GM23338 (cell line): ENCODE measurements at regions not wholly inside any gene's neighbourhood (a gene's known extent, or its start where the extent isn't known, plus 50 kb on each side); places are given as distances from the start of the nearest gene placed in this dataset.

Experiments
- ATAC-seq: fragments of 200-7000 bp; cut with Tn5 transposase; 3 replicates; pipeline ENCODE4 v1.9.1; 2020
- DNase-seq: peaks from one replicate; pipeline ENCODE4 v3.0.0-alpha.2; 2015; ENCODE audit warnings: low spot score
- H2AFZ ChIP-seq: fragments of 200-600 bp; sonication (generic); 2 replicates; pipeline ENCODE4 v1.8.0; 2016; ENCODE audit warnings: antibody characterized with exemption, mild to moderate bottlenecking, moderate library complexity
- H3F3A ChIP-seq: fragments of 200-600 bp; sonication (generic); replicated peaks from 2 replicates; pipeline ENCODE4 v1.8.0; 2017; ENCODE audit warnings: antibody characterized with exemption, mixed run types, low read depth
- H3K27ac ChIP-seq: fragments of 200-600 bp; sonication (generic); 2 replicates; pipeline ENCODE4 v1.6.1; 2016; ENCODE audit warnings: low read depth
- H3K27me3 ChIP-seq: fragments of 200-600 bp; sonication (generic); 2 replicates; pipeline ENCODE4 v1.8.0; 2016; ENCODE audit warnings: mild to moderate bottlenecking, mixed run types, moderate library complexity; ENCODE audit not compliant: insufficient read depth
- H3K36me3 ChIP-seq: fragments of 200-600 bp; sonication (generic); 2 replicates; pipeline ENCODE4 v1.8.0; 2016; ENCODE audit warnings: mild to moderate bottlenecking; ENCODE audit not compliant: insufficient read depth
- H3K4me1 ChIP-seq: fragments of 200-600 bp; sonication (generic); 2 replicates; pipeline ENCODE4 v1.8.0; 2016; ENCODE audit warnings: mild to moderate bottlenecking, moderate library complexity; ENCODE audit not compliant: insufficient read depth
- H3K4me2 ChIP-seq: fragments of 200-600 bp; sonication (generic); 2 replicates; pipeline ENCODE4 v1.7.1; 2017; ENCODE audit warnings: mixed run types
- H3K4me3 ChIP-seq: fragments of 200-600 bp; sonication (generic); 2 replicates; pipeline ENCODE4 v1.6.1; 2016; ENCODE audit warnings: mixed run types
- H3K79me2 ChIP-seq: fragments of 200-600 bp; sonication (generic); replicated peaks from 2 replicates; pipeline ENCODE4 v1.8.0; 2017; ENCODE audit warnings: mild to moderate bottlenecking; ENCODE audit not compliant: insufficient read depth
- H3K9me2 ChIP-seq: fragments of 200-600 bp; sonication (generic); 2 replicates; pipeline ENCODE4 v1.8.0; 2017; ENCODE audit not compliant: insufficient read depth
- H4K20me1 ChIP-seq: fragments of 200-600 bp; sonication (generic); replicated peaks from 2 replicates; pipeline ENCODE4 v1.8.0; 2017; ENCODE audit warnings: mild to moderate bottlenecking; ENCODE audit not compliant: insufficient read depth
- H3K27ac Mint-ChIP-seq: 2 replicates; pipeline ENCODE4 v1.8.0; 2020; ENCODE audit warnings: inconsistent platforms, mild to moderate bottlenecking, moderate library complexity, mixed read lengths
- H3K27me3 Mint-ChIP-seq: 3 replicates; pipeline ENCODE4 v1.8.0; 2022; ENCODE audit warnings: low read depth, mild to moderate bottlenecking, moderate library complexity, mixed read lengths, inconsistent platforms; ENCODE audit not compliant: insufficient read depth, poor library complexity
- H3K36me3 Mint-ChIP-seq: 3 replicates; pipeline ENCODE4 v1.8.0; 2021; ENCODE audit warnings: low read depth, mild to moderate bottlenecking, inconsistent platforms, moderate library complexity, mixed read lengths
- H3K4me1 Mint-ChIP-seq: 3 replicates; pipeline ENCODE4 v1.8.0; 2020; ENCODE audit warnings: mild to moderate bottlenecking, inconsistent platforms, mixed read lengths
- H3K4me3 Mint-ChIP-seq: 3 replicates; pipeline ENCODE4 v1.8.0; 2021; ENCODE audit warnings: moderate library complexity, mild to moderate bottlenecking, inconsistent platforms, mixed read lengths
- H3K9me3 Mint-ChIP-seq: 3 replicates; pipeline ENCODE4 v1.8.0; 2020; ENCODE audit warnings: moderate library complexity, mild to moderate bottlenecking, inconsistent platforms, mixed read lengths
- CREB1 ChIP-seq: fragments of 250-450 bp; sonication (Bioruptor Pico); IDR thresholded peaks from 2 replicates; pipeline ENCODE4 v1.5.0; 2020; ENCODE audit warnings: low read depth, mild to moderate bottlenecking, moderate library complexity
- CTCF ChIP-seq, 2 experiments: fragments of 200-600 bp in 1 of 2; sonication (generic) in 1 of 2; conservative IDR thresholded peaks; 2 replicates each; pipeline versions ENCODE4 v1.5.1 to v1.6.1; 2016 to 2017; ENCODE audit warnings: antibody characterized with exemption in 2 of 2, low read depth in 2 of 2, mild to moderate bottlenecking in 2 of 2, moderate library complexity in 1 of 2
- ETS1 ChIP-seq: IDR thresholded peaks from 2 replicates; pipeline ENCODE4 v1.6.1; 2016; ENCODE audit warnings: antibody characterized with exemption
- EZH2 ChIP-seq: fragments of 200-600 bp; sonication (generic); IDR thresholded peaks from one replicate; pipeline ENCODE4 v1.8.0; 2017; ENCODE audit warnings: antibody characterized with exemption, mild to moderate bottlenecking, low read depth; ENCODE audit not compliant: unreplicated experiment
- EZH2phosphoT487 ChIP-seq: fragments of 200-600 bp; sonication (generic); IDR thresholded peaks from one replicate; pipeline ENCODE4 v1.8.1; 2018; ENCODE audit warnings: antibody characterized with exemption; ENCODE audit not compliant: unreplicated experiment
- JUNB ChIP-seq: IDR thresholded peaks from one replicate; pipeline ENCODE4 v1.6.1; 2016; ENCODE audit warnings: antibody characterized with exemption; ENCODE audit not compliant: unreplicated experiment
- NANOG ChIP-seq: IDR thresholded peaks from 2 replicates; pipeline ENCODE4 v1.6.1; 2016; ENCODE audit warnings: antibody characterized with exemption, borderline replicate concordance
- POLR2AphosphoS5 ChIP-seq: IDR thresholded peaks from 2 replicates; pipeline ENCODE4 v1.6.1; 2016; ENCODE audit warnings: antibody characterized with exemption, low read depth
- REST ChIP-seq: IDR thresholded peaks from one replicate; pipeline ENCODE4 v1.6.1; 2018; ENCODE audit warnings: antibody characterized with exemption; ENCODE audit not compliant: unreplicated experiment
- STAT1 ChIP-seq: IDR thresholded peaks from one replicate; pipeline ENCODE4 v1.6.1; 2016; ENCODE audit warnings: antibody characterized with exemption; ENCODE audit not compliant: unreplicated experiment
- ZNF114 ChIP-seq: fragments of 250-450 bp; sonication (Bioruptor Pico); IDR thresholded peaks from 2 replicates; pipeline ENCODE4 v1.5.0; 2020; ENCODE audit warnings: mild to moderate bottlenecking, moderate library complexity
- ZNF331 ChIP-seq: fragments of 250-450 bp; sonication (Bioruptor Pico); IDR thresholded peaks from 2 replicates; pipeline ENCODE4 v1.5.0; 2020; ENCODE audit warnings: low read depth, mild to moderate bottlenecking, moderate library complexity
- TF ChIP-seq, protein P1 (sequence below): fragments of 250-450 bp; sonication (Bioruptor Pico); IDR thresholded peaks from 2 replicates; pipeline ENCODE4 v1.5.0; 2020; ENCODE audit warnings: mild to moderate bottlenecking, moderate library complexity

GRCh38 chr9:100671898-100672297, 94.0 kb downstream of the CAVIN4 start:
- H4K20me1 ChIP-seq, result no peaks in the 10 kb centered on the region
- peaks cover 40% of the 10 kb centered on the region for H3K4me1 Mint-ChIP-seq
- H3K9me3 Mint-ChIP-seq, result peaks cover 22% of the 10 kb centered on the region
- no peak for ATAC-seq
- TF ChIP-seq JUNB (no peak), REST (no peak), POLR2AphosphoS5 (no peak), CTCF (conservative IDR thresholded peaks at IDR 0.05; ENCODE audit: low read depth in 2 of 2) (no peak), CREB1 (CRISPR knock-in tag) (no peak), STAT1 (no peak), EZH2phosphoT487 (no peak), ZNF331 (no peak), ETS1 (no peak), NANOG (no peak), ZNF114 (CRISPR knock-in tag) (no peak), EZH2 (no peak)
- TF ChIP-seq, protein P1, sequence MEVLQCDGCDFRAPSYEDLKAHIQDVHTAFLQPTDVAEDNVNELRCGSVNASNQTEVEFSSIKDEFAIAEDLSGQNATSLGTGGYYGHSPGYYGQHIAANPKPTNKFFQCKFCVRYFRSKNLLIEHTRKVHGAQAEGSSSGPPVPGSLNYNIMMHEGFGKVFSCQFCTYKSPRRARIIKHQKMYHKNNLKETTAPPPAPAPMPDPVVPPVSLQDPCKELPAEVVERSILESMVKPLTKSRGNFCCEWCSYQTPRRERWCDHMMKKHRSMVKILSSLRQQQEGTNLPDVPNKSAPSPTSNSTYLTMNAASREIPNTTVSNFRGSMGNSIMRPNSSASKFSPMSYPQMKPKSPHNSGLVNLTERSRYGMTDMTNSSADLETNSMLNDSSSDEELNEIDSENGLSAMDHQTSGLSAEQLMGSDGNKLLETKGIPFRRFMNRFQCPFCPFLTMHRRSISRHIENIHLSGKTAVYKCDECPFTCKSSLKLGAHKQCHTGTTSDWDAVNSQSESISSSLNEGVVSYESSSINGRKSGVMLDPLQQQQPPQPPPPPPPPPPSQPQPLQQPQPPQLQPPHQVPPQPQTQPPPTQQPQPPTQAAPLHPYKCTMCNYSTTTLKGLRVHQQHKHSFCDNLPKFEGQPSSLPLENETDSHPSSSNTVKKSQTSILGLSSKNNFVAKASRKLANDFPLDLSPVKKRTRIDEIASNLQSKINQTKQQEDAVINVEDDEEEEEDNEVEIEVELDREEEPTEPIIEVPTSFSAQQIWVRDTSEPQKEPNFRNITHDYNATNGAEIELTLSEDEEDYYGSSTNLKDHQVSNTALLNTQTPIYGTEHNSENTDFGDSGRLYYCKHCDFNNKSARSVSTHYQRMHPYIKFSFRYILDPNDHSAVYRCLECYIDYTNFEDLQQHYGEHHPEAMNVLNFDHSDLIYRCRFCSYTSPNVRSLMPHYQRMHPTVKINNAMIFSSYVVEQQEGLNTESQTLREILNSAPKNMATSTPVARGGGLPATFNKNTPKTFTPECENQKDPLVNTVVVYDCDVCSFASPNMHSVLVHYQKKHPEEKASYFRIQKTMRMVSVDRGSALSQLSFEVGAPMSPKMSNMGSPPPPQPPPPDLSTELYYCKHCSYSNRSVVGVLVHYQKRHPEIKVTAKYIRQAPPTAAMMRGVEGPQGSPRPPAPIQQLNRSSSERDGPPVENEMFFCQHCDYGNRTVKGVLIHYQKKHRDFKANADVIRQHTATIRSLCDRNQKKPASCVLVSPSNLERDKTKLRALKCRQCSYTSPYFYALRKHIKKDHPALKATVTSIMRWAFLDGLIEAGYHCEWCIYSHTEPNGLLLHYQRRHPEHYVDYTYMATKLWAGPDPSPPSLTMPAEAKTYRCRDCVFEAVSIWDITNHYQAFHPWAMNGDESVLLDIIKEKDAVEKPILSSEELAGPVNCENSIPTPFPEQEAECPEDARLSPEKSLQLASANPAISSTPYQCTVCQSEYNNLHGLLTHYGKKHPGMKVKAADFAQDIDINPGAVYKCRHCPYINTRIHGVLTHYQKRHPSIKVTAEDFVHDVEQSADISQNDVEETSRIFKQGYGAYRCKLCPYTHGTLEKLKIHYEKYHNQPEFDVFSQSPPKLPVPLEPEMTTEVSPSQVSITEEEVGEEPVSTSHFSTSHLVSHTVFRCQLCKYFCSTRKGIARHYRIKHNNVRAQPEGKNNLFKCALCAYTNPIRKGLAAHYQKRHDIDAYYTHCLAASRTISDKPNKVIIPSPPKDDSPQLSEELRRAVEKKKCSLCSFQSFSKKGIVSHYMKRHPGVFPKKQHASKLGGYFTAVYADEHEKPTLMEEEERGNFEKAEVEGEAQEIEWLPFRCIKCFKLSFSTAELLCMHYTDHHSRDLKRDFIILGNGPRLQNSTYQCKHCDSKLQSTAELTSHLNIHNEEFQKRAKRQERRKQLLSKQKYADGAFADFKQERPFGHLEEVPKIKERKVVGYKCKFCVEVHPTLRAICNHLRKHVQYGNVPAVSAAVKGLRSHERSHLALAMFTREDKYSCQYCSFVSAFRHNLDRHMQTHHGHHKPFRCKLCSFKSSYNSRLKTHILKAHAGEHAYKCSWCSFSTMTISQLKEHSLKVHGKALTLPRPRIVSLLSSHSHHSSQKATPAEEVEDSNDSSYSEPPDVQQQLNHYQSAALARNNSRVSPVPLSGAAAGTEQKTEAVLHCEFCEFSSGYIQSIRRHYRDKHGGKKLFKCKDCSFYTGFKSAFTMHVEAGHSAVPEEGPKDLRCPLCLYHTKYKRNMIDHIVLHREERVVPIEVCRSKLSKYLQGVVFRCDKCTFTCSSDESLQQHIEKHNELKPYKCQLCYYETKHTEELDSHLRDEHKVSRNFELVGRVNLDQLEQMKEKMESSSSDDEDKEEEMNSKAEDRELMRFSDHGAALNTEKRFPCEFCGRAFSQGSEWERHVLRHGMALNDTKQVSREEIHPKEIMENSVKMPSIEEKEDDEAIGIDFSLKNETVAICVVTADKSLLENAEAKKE (CRISPR knock-in tag), result no peak
- H3K79me2 ChIP-seq, result no peaks in the 10 kb centered on the region
- peaks cover 21% of the 10 kb centered on the region for H3K36me3 Mint-ChIP-seq
- H3K4me3 ChIP-seq, result 0 out of 2 replicates have a peak overlapping the region, but pooled peaks have one; percentile 13
- H3K27ac Mint-ChIP-seq, result no peak overlapping the region
- H3K4me1 ChIP-seq, result peaks cover 39% of the 10 kb centered on the region
- no peaks in the 10 kb centered on the region for H3K36me3 ChIP-seq
- H3K27me3 ChIP-seq, result no peaks in the 10 kb centered on the region
- DNase-seq, result peak; percentile 5
- H3K27me3 Mint-ChIP-seq, result peaks cover 7% of the 10 kb centered on the region
- H3F3A ChIP-seq, result no peaks in the 10 kb centered on the region
- peak overlapping the region; percentile 83; the same call in 1 of the 2 replicates for H3K27ac ChIP-seq
- H3K4me2 ChIP-seq, result peak overlapping the region; percentile 33
- H3K4me3 Mint-ChIP-seq, result no peak overlapping the region
- H3K9me2 ChIP-seq, result peaks cover 7% of the 10 kb centered on the region
- no peak overlapping the region for H2AFZ ChIP-seq
